NB4 (cell line): ENCODE measurements at regions not wholly inside any gene's neighbourhood (a gene's known extent, or its start where the extent isn't known, plus 50 kb on each side); places are given as distances from the start of the nearest gene placed in this dataset.

ENCODE experiments used
- POLR2A ChIP-seq: IDR thresholded peaks from 2 replicates; pipeline ENCODE4 v1.6.1; 2011; ENCODE audit warnings: mild to moderate bottlenecking; ENCODE audit not compliant: insufficient read length; ENCODE audit errors: extremely low read depth
- TF ChIP-seq, protein P1 (sequence below): IDR thresholded peaks from one replicate; pipeline ENCODE4 v1.5.1; 2012; ENCODE audit warnings: low read depth, low read length

DNA sequence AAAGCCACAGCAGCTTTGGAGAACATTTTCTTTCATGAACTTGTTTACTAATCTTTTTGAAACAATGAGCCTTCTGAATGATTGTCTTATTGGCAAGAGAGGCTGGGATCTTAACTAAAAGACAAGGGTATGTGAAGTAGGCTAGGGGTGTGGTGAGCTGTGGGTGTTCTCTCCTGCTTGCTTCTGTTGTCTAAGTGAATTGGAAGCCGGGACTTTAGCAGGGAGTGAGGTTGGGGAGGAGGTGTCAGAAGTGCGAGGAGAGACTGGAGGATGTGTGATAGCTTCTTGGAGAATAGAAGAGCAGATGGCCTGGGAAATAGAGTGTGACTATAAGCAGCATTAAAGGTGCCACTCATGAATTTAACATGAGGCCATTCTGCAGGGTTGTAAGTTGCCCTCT lies 562.8 kb downstream of the UTRN start:
- TF ChIP-seq, protein P1, sequence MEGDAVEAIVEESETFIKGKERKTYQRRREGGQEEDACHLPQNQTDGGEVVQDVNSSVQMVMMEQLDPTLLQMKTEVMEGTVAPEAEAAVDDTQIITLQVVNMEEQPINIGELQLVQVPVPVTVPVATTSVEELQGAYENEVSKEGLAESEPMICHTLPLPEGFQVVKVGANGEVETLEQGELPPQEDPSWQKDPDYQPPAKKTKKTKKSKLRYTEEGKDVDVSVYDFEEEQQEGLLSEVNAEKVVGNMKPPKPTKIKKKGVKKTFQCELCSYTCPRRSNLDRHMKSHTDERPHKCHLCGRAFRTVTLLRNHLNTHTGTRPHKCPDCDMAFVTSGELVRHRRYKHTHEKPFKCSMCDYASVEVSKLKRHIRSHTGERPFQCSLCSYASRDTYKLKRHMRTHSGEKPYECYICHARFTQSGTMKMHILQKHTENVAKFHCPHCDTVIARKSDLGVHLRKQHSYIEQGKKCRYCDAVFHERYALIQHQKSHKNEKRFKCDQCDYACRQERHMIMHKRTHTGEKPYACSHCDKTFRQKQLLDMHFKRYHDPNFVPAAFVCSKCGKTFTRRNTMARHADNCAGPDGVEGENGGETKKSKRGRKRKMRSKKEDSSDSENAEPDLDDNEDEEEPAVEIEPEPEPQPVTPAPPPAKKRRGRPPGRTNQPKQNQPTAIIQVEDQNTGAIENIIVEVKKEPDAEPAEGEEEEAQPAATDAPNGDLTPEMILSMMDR: no peak
- TF ChIP-seq POLR2A: no peak
